GM21619 (cell line): ENCODE measurements at regions not wholly inside any gene's neighbourhood (a gene's known extent, or its start where the extent isn't known, plus 50 kb on each side); places are given as distances from the start of the nearest gene placed in this dataset.

Experiments
- ATAC-seq: cut with Tn5 transposase; IDR thresholded peaks from one replicate; pipeline ENCODE4 v1.9.1; 2021; ENCODE audit not compliant: unreplicated experiment

DNA sequence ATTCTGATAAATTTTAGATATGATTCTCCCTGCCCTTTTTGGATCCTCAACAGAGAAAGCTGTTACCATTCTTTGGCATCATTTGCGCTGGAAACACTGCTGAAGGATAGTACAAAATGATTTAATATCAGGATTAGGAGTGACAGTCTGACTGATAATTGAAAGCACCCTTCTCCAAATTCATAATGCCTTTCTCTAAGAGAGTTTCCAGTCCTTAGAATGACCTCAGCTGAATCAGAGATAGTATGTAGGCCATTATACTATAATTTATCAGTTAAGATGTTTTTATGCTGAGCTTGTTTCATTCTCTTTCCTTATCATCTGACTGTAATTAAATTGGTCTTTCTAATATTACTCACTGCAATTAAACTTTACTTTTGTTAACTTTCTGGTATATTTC, 166.7 kb downstream of the ZNF326 start:
- no peak for ATAC-seq

DNA sequence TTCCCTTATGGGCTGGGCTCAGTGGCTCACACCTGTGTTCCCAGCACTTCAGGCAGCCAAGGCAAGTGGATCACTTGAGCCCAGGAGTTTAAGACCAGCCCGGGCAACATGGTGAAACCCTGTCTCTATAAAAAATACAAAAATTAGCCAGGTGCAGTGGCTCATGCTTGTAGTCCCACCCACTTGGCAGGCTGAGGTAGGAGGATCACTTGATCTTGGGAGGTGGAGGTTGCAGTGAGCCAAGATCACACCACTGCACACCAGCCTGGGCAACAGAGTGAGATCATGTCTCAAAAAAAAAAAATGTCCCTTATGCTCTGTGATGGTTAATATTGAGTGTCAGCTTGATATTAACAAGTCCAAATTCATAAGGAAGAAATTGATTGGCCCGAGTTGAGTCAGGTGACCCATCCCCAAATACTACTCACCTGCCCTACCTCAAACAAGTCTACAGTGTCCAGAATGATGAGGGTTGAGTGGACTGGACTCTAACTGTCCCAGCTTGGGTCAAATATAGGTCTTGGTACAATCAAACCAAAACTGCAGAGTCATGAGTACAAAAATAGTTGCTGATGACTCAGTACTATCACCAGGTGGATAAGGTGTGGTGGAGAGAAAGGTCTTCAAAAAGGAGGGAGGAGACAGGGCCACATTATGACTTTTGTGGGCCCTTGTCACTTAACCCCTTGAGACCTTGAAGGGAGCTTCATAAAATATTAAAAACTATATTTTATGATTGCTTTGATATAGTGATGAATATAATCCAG, 161.0 kb downstream of the ZNF326 start:
- ATAC-seq: no peak

DNA sequence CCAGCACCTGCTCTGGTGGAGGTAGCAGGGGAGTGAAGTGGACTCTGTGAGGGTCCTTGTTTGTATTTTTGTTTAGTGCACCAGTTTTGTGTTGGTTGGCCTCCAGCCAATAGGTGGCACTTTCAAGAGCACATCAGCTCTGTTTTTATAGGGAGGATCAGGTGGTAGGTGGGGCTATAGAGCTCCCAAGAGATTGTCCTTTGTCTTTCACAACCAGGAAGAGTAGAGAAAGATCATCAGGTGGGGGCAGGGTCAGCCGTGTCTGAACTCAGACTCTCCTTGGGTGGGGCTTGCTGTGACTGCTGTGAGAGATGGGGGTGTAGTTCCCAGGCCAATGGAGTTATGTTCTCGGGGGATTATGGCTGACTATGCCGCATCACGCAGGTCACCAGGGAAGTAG, 159.8 kb downstream of the ZNF326 start:
- no peak for ATAC-seq

DNA sequence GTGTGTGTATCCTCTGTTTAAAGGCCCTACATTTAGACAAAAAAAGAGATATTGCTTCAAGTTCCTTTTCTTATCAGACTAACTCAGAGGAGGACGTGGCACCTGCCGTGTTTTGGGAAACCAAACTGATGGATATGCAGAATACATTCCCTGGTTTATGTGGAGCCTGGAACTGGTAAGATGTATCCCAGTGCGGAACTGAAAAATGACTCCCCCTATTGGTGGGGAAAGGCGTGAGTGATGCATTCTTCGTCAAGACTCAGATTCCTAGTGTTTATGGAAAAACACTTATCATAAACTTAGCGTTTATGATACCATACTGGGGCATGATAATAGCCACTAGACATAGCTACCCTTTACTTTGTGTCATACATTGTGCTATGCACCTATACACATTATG, 154.2 kb downstream of the ZNF326 start:
- no peak for ATAC-seq

DNA sequence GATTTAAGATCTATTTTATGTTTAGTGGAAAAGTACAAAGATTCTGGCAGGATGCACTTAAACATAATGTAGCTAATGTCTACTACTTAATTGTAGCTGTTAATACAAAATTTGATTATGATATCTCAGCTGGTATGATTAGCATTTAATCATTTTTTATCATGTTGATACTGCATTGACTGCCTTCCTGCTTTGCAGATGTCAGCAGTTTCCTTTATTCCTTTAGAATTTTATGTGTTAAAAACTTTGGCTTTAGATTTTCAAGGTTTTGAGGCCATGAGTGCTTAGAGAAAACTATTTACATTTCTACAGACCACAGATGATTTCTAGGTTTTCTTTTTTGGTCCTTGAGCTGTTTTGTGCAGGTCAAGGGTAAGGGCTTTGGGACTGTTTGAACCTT, 152.2 kb downstream of the ZNF326 start:
- ATAC-seq: no peak

DNA sequence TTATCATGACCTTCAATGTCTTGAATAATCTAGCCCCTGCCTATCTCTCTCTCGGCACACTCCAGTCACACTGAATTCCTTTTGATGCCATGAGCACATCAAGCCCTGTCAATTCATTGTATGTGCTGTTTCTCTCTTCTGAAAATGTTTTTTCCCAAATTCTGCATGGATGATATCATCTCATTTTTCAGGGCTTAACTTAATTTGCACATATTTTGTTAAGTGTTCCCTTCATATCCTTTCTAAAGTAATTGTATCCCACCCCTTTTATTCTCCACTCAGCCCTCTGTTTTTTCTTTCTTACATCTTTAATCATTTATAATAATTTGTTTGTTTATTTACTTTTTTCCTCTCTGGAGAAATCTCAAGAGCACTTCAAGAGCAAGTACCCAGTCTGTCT, 149.9 kb downstream of the ZNF326 start:
- ATAC-seq: no peak

DNA sequence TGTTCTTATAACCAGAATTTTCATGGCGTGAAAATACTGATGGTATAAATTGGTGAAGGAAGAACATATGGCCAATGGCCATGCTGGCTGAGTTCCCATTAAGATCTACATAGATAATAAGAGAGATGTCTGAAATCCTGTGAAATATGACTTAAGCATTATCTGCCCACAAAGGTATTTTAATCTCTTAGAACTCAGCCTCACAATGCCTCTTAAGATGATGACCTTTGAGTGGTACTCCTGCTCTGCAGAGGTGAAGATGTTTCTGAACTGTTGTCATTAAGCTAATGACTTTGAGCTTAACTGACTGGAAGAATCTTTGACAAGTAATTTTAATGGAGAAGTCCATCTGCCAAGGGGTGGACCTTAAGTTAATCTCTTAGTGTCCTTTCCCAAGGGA, 148.7 kb downstream of the ZNF326 start:
- ATAC-seq: no peak

DNA sequence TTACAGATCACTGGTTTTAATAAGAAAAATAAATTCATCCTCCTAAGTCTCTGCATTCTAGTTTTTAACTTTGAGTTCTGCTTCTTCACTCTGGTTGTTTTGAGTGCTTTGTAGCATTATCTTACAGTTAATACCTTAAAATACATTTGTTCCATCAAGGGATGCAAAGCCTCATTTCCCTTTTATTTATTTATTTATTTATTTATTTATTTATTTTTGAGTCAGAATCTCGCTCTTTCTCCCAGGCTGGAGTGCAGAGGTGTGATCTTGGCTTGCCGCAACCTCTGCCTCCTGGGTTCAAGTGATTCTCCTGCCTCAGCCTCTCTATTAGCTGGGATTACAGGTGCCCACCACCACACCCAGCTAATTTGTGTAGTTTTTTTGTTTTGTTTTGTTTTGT, 147.8 kb downstream of the ZNF326 start:
- no peak for ATAC-seq

DNA sequence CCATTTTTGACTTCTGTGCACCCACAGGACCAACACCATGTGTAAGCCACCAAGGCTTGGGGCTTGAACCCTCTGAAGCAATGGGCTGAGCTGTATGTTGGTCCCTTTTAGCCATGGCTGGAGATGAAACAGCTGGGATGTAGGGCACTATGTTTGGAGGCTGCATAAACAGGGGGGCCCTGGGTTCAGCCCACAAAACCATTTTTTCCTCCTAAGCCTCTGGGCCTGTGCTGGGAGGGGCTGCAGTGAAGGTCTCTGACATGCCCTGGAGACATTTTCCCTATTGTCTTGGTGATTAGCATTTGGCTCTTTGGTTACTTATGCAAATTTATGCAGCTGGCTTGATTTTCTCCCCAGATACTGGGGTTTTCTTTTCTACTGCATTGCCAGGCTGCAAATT, 144.9 kb downstream of the ZNF326 start:
- no peak for ATAC-seq

DNA sequence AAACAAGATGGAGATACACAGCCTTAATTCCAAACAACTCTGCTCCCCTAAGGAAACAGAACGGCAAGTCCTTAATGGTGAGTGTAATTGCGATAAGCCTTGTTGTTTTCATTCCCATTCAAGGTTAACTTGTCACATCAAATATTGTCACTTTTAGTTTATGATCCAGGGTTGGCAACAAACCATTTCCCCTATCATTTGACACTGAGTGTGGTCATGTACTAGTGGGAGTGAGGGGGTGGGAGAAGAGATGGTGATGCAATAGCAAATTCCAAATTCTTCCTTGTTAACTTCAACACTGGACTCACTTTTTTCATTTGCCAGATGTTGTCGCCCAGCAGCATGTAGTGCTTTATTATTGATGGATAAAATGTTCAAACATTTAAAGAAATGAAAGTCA, 140.4 kb downstream of the ZNF326 start:
- ATAC-seq: no peak

DNA sequence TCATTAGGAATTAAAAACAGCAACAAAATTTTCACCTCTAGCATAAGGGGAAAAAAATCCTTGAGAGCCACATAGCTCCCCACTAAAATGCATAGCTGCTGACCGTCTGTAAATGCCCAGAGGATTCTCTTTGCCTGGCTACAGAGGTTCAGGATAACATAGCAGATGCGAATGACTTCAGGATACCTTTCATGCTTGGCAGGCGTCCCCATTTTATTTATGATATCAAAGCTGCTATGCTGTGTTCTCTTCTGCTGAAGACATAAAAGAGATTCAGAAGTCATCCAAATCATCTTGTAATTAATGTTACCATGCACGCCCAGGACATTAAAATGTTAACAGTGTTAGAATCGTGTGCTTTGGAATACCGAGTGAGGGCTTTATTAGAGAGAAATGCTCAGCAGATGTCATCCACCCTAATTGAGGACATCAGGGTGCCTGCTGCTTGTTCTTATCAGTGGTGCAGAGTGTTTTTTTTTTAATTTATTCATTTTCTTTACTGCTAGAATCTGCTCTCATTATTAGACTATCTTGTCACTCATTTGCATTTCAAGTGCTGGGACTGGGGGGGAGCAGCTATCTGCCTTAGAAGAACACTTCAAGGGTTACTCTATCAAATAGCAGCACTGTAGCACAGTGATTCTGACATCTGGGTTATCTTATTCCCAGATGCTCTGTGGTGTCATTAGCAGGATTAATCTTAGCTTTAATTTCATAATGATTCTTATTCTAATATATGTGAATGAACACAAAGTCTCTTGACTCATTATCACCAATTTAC, 139.5 kb downstream of the ZNF326 start:
- ATAC-seq: no peak

DNA sequence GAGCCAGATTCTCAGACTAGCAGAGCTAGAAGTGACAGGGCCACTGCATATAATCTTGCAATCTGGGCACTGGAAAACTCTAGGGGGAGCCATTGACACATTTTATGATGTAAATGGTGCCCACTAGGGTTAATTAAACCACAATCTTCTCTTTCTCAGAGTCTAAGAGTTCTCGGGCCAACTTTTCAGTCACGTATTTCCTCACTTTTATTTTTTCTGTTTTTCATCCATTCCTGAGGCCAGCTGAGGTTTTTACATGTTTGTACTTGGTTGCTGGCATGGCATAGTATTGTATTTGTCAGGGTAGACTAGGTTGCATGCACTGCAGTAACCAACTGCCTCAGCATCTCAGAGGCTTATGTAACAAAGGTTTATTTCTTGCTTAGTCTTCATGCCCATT, 138.2 kb downstream of the ZNF326 start:
- no peak for ATAC-seq

DNA sequence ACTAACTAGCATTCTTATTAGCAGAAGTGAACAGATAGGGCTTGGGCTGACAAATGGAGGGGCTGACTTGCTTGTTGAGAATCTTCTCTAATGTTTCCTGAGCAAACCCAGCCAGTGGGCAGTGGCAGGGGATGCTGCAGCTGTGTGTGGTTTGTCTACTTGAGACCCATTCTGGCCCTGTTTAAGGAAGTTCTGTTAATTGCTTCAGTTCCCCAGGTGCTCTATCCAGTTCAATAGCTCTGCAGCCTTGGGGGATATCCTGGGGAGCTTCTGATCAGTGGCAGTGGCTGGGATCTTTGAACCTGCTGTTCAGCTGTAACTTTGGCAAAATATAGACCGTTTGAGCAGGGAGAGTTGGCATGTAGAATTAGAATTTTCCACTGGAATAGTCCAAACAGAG, 137.4 kb downstream of the ZNF326 start:
- no peak for ATAC-seq

DNA sequence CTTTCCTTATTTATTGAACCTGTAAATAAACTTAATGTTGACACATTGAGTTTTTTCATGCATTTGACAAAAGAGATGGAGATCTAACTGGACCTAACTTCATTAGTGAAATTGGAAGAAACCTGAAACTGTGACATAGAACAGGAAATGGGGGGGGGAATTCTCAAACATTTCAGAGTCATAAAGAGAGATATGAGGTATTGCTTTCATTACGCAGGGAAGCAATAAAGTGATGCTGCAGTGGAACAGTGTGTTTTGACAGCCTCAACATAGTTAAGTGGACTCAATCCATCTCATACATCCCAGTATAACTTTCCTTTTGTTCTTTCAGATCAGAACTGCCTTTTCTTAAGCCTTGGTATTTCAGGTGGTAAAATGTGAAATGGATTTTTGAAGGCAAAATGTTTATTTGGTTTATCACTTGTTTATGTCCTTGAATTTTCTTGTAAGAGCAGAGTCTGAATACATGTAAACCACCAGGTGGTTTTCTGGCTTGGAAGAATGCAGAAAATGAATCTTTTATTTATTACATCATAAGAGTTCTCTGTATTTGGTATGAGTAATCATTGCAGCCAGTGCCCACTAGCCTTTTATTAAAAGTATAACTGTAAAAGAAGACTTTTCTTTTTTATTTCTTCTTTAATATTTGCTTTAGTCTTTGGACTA, 132.5 kb downstream of the ZNF326 start:
- ATAC-seq: peak; percentile 56

DNA sequence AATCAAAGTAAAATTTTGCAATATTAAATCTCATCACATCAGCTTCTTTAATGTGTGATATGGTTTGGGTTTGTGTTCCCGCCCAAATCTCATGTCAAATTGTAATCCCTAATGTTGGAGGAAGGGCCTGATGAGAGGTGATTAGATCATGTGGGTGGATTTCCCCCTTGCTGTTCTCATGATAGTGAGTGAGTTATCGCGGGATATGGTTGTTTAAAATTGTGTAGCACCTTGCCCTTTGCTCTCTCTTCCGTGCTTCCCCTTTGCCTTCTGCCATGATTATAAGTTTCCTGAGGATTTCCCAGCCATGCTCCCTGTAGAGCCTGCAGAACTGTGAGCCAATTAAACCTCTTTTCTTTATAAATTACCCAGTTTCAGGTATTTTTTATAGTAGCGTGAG, 131.9 kb downstream of the ZNF326 start:
- no peak for ATAC-seq

DNA sequence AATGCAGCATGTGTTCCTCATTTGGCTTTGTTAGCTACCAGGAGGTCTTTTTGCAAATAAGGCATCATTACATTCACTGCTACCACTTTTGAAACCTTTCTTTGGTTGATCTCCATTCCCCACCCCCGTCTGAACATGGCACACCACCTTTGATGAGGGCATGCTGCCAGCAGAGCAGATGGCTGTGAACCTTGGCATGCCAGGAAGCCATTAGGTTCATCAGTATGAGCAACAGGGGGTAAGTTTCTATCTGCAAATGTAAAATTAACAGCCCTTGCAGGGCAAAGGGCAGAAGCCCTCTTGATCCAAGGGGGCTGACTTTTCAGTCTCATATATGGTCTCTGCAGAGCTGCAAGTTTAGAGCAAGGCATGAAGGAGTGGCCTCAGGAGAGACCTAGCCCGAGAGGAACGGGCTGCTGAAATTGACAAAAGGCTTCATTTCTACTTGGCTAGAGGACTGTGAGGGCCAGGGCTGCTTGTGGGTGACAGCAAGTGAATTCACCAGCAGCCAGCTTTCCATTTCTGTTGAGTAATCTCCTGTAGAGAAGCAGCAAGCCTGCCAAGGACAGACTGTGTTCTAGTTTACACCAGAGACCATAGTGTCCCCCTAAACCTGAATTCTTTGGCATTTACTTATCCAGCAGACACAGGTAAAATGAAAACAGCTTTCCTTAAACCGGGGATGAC, 127.9 kb downstream of the ZNF326 start:
- ATAC-seq: no peak

DNA sequence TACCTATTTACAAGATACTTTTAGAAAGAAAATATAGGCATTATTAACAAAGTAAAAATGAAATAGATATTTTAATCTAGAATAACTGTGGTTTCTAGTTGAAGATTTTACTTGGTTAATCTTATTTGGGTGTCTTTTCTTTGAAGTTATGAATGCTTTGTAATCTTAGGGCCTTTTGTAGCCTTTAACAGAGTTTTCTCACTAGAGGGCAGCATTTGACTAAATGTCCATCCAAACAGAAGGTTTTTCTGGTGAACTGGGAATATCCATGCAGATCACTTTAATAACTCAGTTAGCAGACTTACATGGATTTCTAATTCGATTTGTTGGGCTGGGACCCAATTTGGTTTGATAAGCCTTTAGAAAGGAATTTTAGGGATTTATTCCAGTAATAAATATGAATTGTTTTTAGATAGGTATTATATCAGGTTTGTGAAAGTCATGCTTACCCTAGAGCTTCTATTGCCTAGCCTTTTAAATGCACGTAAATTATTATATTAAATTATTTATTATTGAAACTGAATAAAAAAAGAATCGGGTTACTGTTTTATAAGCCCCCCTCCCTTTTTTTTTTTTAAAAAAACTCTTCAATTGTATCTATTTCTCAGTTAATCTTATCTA, 119.7 kb downstream of the ZNF326 start:
- ATAC-seq: no peak

DNA sequence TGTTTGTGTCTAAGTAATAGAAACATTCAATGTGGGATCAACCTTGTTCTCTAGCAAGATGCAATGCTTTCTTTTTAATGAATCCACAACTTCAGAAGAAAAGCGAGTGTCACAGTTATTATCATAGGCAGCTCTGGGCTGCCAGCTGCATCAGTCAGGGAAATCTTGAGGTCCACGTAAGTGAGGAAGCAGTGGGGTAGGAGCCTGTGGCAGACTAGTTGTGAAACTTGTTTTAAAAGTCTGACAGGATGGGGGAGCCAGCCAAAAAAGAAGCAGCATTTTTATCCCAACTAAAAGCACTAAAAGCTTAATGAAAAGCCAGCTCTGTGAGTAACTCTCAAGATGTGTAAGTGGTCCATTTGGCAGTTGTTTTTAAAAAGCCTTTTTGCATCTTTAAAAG, 113.1 kb downstream of the ZNF326 start:
- no peak for ATAC-seq

DNA sequence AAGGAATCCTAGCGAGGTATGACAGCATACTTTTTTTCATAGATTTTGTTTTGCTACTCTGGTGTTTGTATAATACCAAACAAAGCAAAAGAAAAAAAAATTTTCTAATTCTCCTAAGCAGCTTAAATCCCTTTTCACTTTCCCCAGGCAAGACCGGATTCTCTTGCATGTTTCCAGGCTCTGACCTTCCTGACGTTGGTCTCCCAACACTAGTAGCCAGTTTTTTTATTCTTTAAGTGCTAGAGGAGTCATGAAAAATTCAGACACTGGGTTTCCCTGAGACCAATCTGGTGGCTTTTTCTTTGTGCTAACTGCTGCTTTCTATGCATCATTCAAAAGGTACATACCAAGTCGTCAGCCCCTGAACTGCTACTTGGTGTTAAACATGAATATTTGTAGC, 111.4 kb downstream of the ZNF326 start:
- no peak for ATAC-seq

DNA sequence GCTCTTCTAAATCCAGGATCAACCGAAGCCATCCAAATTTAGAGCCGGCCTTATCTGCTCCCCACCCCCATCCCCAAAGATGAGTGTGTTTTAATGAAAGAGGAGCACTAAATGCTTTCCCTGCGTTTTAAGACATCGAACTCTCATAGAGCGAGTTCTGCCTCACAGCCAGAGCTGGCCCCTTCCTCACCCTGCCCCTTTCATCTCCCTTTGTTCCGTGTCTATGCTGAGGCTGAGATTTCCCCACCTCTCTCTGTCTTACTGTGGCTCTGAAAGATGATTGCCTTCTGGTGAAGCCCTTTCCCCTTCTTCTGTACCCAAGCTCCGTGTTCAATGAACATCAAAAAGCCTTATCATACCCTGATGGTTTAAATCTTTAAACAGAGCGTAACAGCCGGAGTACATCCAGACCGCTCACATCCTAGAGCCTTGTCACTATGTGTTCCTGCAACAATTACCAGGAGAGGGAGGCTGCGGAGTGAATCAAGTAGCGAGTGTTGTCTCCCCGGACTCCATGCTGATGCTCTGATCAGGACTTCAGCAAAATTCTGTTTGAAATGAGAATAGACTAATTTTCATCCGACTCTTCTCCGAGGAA, 110.1 kb downstream of the ZNF326 start:
- no peak for ATAC-seq

DNA sequence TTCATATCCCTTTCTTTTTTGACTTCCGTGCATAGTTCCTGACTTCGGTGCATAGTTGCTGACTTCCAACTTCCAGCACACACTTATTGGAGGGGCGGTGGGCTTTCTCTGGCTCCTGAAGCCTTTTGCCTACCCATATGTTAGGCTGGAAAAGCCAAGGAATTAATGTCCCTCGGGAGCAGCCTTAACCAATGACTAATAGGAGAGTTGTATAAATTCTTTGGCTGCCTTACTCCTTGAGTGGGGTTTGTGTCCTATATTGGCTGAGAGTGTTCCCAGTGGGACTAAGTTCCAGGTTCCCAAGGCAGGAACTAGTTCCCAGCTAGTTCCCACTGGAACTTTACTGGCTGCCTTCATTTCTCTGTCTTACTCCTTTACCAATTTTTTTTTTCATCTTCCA, 105.7 kb downstream of the ZNF326 start:
- ATAC-seq: no peak
